ENCODE measurements at regions not wholly inside any gene's neighbourhood (a gene's known extent, or its start where the extent isn't known, plus 50 kb on each side); places are given as distances from the start of the nearest gene placed in this dataset.
"Not testable (repeated sequence)": the region's sequence is repeated elsewhere in the genome, so short reads cannot be mapped to it uniquely, and the experiment has no call there.

DNA sequence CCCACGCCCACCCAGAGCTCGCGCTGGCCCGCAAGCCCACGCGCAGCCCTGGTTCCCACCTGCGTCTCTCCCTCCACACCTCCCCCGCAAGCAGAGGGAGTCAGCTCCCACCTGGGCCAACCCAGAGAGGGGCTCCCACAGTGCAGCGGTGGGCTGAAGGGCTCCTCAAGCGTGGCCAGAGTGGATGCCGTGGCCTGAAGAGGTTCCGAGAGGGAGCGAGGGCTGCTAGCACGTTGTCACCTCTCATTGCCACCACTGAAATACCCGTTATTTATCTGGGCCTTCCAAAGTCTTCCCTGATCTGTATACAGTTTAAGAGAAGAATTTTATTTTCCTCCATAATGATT, 88.3 kb upstream of the MYLIP start:
- DNase-seq (ENCODE audit: low read depth) = no peak

GRCh38 chr6:16039892-16040627, 88.8 kb upstream of the MYLIP start:
- not testable (repeated sequence) for DNase-seq (ENCODE audit: low read depth)

DNA sequence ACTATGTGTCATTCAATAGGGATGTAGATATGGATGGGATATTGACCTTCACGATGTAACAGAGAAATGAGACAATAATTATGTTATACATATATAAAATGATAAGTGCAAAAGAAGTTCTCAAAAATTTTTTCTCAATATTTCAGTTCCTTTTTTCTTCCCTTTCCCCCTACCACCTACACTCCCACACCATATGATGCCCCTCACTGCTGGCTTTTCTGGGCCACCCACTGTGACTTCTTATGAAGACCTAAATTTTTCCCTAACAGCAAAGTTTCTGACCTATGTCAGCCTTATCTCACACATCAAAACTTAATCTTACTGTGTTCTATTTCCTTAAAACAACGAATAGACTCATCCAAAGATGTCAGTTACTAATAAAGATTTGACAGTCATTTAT, 89.9 kb upstream of the MYLIP start:
- DNase-seq (ENCODE audit: low read depth) = no peak

GRCh38 chr6:16035488-16036080, 93.3 kb upstream of the MYLIP start:
- DNase-seq (ENCODE audit: low read depth) = no peak

- no peak for DNase-seq (ENCODE audit: low read depth)
Observed at GRCh38 chr6:16033214-16033613, 95.7 kb upstream of the MYLIP start.

DNA sequence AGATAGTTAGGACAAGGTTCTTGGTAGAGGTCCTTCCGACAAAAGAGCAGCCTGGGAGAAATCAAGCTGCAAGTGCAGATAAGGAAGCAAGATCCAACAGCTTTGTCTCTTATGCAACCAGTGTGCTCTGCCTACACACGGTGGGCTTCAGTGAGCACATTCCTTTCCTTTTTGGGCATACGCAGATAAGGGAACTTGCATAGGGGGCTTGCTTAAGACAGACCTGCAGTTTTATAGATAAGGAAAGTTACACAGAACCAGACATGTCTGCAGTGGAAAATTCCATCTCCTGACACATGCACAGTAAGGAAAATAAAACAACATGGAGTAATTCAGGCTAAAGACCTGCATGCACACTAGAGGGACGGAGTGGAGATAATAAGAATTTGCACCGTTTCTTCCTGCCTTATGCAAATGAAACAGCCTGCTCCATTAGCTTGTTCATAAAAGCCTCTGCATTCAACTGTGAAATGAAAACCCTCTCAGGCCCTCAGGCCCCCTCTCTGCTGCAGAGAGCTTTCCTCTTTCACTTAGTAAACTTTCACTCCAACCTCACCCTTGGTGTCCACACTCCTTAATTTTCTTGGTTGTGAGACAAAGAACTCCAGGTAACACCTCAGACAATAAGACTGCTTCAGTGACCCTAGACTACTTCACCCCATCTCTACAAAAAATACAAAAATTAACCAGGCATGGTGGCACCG, 97.5 kb upstream of the MYLIP start:
- DNase-seq (ENCODE audit: low read depth) = no peak

- no peak for DNase-seq (ENCODE audit: low read depth)
Observed at GRCh38 chr6:16028966-16029365, 99.9 kb upstream of the MYLIP start.

DNA sequence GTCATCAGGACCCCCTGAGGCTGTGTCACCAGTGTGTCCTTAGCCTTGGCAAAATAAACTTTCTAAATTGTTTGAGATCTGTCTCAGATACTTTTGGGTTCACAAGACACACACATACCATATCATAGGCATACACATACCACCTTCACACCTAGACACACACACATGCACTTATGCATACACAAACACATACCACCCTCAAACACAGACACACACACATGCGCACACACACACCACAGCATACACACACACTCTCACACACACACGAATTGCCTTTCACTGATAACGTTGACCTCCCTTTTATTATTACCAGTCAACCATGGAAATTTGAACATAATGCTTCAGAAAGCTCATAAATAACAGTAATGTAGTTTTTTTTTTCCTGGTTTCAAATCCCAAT, 108.6 kb upstream of the MYLIP start:
- no peak for DNase-seq (ENCODE audit: low read depth)

- DNase-seq (ENCODE audit: low read depth) = no peak
Observed at GRCh38 chr6:16019462-16019861, 109.4 kb upstream of the MYLIP start.

- no peak for DNase-seq (ENCODE audit: low read depth)
Observed at GRCh38 chr6:16018626-16019025, 110.3 kb upstream of the MYLIP start.

- not testable (repeated sequence) for DNase-seq (ENCODE audit: low read depth)
Observed at GRCh38 chr6:16014325-16014724, 114.6 kb upstream of the MYLIP start.

DNA sequence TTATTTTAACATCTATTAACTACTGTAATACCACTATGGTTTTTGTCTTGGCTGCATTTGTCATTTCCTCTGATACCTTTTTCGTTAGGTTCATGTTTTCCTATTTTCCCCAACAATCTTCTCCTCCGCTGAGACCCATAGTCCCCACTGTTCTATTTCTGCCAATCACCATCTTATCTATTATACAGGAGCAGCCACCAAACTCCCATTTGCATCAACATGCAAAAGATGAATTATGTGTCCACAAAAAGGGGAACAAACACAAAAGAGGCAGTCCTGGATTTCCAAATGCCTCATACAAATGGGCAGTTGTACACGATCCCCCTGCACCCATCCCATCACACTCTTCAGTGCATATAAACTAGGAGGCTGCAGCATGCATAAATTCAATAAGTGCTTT, 121.7 kb upstream of the MYLIP start:
- no peak for DNase-seq (ENCODE audit: low read depth)

DNA sequence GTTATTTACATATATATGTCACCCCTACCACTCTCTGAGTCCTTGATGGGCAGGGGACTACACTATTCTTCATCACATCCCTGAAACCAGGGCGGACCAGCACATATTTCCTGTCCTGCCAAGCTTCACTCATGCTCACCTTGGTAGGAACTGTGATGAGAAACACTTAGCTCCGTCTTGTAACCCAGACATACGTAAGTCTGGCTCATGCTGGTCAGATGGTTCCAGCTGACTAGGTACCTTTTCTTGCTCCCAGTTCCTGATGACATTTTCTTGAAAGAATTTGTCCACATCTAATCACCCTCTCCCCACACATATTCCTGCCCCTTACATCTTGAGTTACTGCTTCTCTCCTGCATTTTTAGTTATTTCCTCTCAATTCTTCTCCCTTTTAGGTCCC, 122.2 kb upstream of the MYLIP start:
- DNase-seq (ENCODE audit: low read depth) = no peak

- no peak for DNase-seq (ENCODE audit: low read depth)
Observed at GRCh38 chr6:16004934-16005679, 123.8 kb upstream of the MYLIP start.

- DNase-seq (ENCODE audit: low read depth) = no peak
Observed at GRCh38 chr6:16003197-16003491, 125.7 kb upstream of the MYLIP start.

GRCh38 chr6:16002332-16003196, 126.3 kb upstream of the MYLIP start:
- DNase-seq (ENCODE audit: low read depth) = no peak

- DNase-seq (ENCODE audit: low read depth) = no peak
Observed at GRCh38 chr6:16001158-16001557, 127.7 kb upstream of the MYLIP start.

GRCh38 chr6:15999201-15999600, 129.7 kb upstream of the MYLIP start:
- no peak for DNase-seq (ENCODE audit: low read depth)

DNA sequence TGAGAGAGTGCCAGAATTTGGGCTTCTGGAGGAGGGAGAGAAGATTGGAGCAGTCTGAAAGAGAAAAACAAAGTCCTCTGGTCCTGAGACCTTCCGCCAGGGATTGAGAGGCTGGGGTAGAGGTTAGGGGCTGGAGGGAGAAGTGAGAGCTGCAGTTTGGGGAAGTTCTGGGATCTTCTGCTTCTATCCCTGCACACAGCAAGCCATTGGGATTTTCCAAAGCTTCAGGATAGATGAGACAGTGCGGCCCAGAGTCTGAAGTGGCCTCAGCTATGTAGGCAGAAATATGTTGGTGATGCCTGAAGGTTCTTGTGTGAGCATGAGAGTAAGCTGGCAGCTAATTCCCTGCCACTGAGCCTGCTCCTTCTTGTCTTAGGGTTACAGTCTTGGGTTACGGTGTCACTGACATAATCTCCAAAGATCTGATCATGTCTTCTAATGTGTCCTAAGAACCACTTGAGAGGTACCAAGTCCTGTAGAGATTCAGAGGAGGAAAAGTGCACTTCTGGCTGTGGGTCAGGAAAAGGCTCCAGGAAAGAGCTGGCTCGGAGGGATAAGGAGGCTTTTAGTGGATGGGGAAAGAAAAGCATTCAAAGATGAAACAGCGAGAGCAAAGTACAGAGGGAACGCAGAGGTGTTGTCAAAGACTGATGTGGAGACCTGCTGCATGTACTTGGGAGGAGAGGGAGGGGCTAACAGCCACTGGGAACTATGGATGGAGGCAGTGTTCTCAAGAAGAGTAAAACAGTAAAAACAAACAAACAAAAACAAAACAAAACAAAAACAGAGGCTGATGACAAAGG, 131.1 kb upstream of the MYLIP start:
- DNase-seq (ENCODE audit: low read depth) = no peak

DNA sequence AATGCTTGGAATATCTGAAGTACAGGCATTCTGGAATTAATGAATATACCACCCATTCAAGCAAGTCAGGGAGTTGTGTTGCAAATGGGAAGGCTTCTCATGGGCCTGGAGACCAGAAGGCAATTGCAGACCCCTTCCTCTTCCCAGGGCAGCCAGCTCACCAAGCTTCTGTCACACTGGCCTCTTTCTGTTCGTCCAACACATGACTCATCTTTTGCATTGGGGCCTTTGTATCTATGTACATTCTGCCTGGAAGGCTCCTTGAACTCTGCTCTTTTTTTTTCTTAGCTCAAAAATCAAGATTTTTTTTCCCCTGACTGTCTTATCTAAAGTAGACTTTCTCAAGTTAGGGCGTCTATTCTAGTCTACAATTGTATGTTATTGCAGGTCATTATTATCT, 132.9 kb upstream of the MYLIP start:
- peak; percentile 28 for DNase-seq (ENCODE audit: low read depth)

DNA sequence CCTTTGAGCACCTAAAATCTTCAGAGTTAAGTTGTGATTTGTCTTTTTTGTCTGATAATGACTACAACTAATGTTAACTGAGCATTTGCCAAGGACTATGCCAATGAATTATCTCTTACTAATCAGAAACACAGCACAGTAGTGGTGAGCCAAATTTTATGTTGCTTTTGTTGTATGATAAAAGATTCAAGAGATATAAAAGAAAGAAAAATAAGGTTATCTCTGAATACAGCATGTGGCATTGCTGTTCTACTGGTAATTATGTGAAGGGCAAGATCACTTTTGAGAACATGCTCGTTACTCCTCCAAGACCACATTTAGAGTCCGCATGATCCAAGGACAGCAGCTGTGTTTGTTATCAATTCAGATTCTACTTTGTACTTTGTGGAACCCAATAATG, 133.4 kb upstream of the MYLIP start:
- no peak for DNase-seq (ENCODE audit: low read depth)
